ENCODE measurements at regions not wholly inside any gene's neighbourhood (a gene's known extent, or its start where the extent isn't known, plus 50 kb on each side); places are given as distances from the start of the nearest gene placed in this dataset.

- H3K27me3 ChIP-seq = no peaks in the 10 kb centered on the region
- intact Hi-C loops (cut with DNase I) = no loop called here
- no peaks in the 10 kb centered on the region for H3K36me3 ChIP-seq
- TF ChIP-seq POLR2AphosphoS5 (IDR thresholded peaks at IDR 0.05) = no peak
- TF ChIP-seq, protein P1, sequence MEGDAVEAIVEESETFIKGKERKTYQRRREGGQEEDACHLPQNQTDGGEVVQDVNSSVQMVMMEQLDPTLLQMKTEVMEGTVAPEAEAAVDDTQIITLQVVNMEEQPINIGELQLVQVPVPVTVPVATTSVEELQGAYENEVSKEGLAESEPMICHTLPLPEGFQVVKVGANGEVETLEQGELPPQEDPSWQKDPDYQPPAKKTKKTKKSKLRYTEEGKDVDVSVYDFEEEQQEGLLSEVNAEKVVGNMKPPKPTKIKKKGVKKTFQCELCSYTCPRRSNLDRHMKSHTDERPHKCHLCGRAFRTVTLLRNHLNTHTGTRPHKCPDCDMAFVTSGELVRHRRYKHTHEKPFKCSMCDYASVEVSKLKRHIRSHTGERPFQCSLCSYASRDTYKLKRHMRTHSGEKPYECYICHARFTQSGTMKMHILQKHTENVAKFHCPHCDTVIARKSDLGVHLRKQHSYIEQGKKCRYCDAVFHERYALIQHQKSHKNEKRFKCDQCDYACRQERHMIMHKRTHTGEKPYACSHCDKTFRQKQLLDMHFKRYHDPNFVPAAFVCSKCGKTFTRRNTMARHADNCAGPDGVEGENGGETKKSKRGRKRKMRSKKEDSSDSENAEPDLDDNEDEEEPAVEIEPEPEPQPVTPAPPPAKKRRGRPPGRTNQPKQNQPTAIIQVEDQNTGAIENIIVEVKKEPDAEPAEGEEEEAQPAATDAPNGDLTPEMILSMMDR (IDR thresholded peaks at IDR 0.05) = no peak
- no peak for TF ChIP-seq POLR2A (IDR thresholded peaks at IDR 0.05; ENCODE audit: low read depth)
- no peak for TF ChIP-seq EP300 (IDR thresholded peaks at IDR 0.05)
- H3K9me3 ChIP-seq = no peaks in the 10 kb centered on the region
- no peak overlapping the region for H3K4me3 ChIP-seq
- DNase-seq (ENCODE audit: extremely low spot score) = no peak
- 100% methylated on average over 1 of the region's 1 CpG for WGBS
- peaks cover 0 to 2% (median 0%) of the 10 kb centered on the region in 4 donors for H3K4me1 ChIP-seq
- no peak overlapping the region for H3K27ac ChIP-seq (replicated peaks in 1 of 4)
These were observed 127.0 kb downstream of the HSD17B3 start for GRCh38 chr9:96175001-96175400.

DNA sequence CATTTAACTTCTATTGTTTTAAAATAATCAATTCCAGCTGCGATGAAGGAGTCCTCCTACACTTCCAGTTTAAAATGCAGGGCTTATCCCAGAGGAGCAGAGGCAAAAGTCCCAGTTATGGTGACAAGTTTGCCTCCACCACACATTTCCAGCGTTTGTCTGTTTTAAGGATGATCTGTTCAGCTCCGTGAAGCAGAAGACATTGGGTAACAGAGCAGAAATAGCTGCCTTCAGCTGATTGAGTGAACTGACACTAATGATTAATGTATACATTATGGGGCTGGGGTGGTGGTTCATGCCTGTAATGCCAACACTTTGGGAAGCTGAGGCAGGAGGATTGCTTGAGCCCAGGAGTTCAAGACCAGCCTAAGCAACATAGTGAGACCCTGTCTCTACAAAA, 127.6 kb downstream of the HSD17B3 start:
- no peak overlapping the region for H3K27ac ChIP-seq (replicated peaks in 1 of 4)
- H3K4me1 ChIP-seq = peaks cover 0 to 2% (median 0%) of the 10 kb centered on the region in 4 donors
- no peak overlapping the region for H3K4me3 ChIP-seq
- H3K27me3 ChIP-seq = no peaks in the 10 kb centered on the region
- no peaks in the 10 kb centered on the region for H3K9me3 ChIP-seq
- intact Hi-C loops (cut with DNase I) = no loop called here
- no peak for TF ChIP-seq EP300 (IDR thresholded peaks at IDR 0.05)
- no peak for TF ChIP-seq POLR2AphosphoS5 (IDR thresholded peaks at IDR 0.05)
- TF ChIP-seq POLR2A (IDR thresholded peaks at IDR 0.05; ENCODE audit: low read depth) = no peak
- TF ChIP-seq, protein P1 (IDR thresholded peaks at IDR 0.05) = no peak
- no peaks in the 10 kb centered on the region for H3K36me3 ChIP-seq
- 90% methylated on average over 3 of the region's 3 CpGs for WGBS
- no peak for DNase-seq (ENCODE audit: extremely low spot score)

DNA sequence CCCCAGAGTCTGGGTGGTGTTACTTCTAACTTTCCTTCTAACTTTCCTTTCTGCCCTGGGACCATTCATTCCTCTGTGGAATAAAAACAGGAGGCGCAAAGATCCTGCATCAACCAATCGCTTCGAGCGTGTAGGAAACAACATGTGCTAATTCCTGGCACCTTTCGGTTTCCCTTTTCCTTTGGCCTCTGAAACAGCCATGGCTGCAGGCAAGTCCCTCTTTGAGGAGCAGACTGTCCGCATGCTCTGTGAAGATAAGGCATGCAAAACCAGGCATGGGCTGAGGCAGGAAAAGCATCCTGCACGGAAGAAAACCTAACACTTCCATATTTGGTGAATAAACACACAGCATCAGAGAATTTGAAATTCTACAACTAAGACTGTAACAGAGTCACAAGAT, 128.3 kb downstream of the HSD17B3 start:
- intact Hi-C loops (cut with DNase I) = no loop called here
- Histone ChIP-seq H3K4me1 (peaks cover 0 to 2% (median 0%) of the 10 kb centered on the region in 4 donors), H3K9me3 (no peaks in the 10 kb centered on the region), H3K27ac (replicated peaks in 1 of 4) (no peak overlapping the region), H3K27me3 (no peaks in the 10 kb centered on the region), H3K4me3 (no peak overlapping the region), H3K36me3 (no peaks in the 10 kb centered on the region)
- WGBS = 78% methylated on average over 7 of the region's 7 CpGs
- TF ChIP-seq POLR2AphosphoS5 (IDR thresholded peaks at IDR 0.05) (no peak), POLR2A (IDR thresholded peaks at IDR 0.05; ENCODE audit: low read depth) (no peak), EP300 (IDR thresholded peaks at IDR 0.05) (no peak)
- TF ChIP-seq, protein P1 (IDR thresholded peaks at IDR 0.05) = no peak
- no peak for DNase-seq (ENCODE audit: extremely low spot score)

DNA sequence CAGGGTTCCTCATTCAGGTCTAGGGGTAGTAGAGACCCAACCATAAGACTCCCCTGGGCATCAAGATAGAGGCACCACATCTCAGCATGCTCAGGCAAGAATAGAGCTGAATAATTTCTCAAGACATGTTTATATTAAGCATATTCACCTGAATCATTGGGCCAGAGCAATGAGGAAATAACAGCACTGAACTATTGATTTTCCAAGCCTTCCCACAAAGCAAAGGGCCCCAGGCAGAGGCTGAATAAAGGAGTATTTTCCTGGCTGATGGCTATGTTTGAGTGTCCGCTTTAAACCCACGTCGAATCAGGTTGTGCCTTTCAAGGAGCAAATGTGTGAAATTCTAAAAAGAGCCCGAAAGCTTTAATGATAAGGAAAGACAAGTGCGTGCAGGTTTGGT, 129.2 kb downstream of the HSD17B3 start:
- Histone ChIP-seq H3K9me3 (no peaks in the 10 kb centered on the region), H3K36me3 (no peaks in the 10 kb centered on the region), H3K27me3 (no peaks in the 10 kb centered on the region), H3K4me3 (no peak overlapping the region), H3K4me1 (peaks cover 0 to 2% (median 0%) of the 10 kb centered on the region in 4 donors), H3K27ac (replicated peaks in 1 of 4) (no peak overlapping the region)
- 92% methylated on average over 5 of the region's 5 CpGs for WGBS
- TF ChIP-seq, protein P1 (IDR thresholded peaks at IDR 0.05) = no peak
- TF ChIP-seq POLR2AphosphoS5 (IDR thresholded peaks at IDR 0.05) (no peak), POLR2A (IDR thresholded peaks at IDR 0.05; ENCODE audit: low read depth) (no peak), EP300 (IDR thresholded peaks at IDR 0.05) (no peak)
- no peak for DNase-seq (ENCODE audit: extremely low spot score)
- intact Hi-C loops (cut with DNase I) = no loop called here

DNA sequence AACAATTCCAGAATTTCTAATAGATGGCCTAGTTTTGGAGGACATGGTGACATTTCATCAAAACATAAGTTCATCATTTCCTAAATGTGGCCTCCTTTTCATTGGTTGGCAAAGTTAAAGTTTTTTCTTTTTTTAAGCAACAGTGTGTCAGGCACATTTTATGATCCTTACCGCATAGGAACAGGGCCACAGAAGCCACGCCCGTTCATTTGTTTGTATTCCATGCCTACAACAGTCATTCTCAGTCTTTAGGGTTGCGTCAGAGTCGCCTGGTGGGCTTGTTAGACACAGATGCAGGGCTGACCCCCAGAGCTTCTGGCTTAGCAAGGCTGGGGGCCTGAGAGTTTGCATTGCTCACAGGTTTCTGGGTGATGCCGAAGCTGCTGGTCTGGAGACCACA, 130.2 kb downstream of the HSD17B3 start:
- 82% methylated on average over 6 of the region's 6 CpGs for WGBS
- no peaks in the 10 kb centered on the region for H3K27me3 ChIP-seq
- no peak for DNase-seq (ENCODE audit: extremely low spot score)
- no peaks in the 10 kb centered on the region for H3K4me1 ChIP-seq
- no peaks in the 10 kb centered on the region for H3K36me3 ChIP-seq
- no peaks in the 10 kb centered on the region for H3K9me3 ChIP-seq
- intact Hi-C loops (cut with DNase I) = no loop called here
- H3K27ac ChIP-seq (replicated peaks in 1 of 4) = no peak overlapping the region
- no peak for TF ChIP-seq EP300 (IDR thresholded peaks at IDR 0.05)
- TF ChIP-seq POLR2A (IDR thresholded peaks at IDR 0.05; ENCODE audit: low read depth) = no peak
- TF ChIP-seq, protein P1 (IDR thresholded peaks at IDR 0.05) = no peak
- TF ChIP-seq POLR2AphosphoS5 (IDR thresholded peaks at IDR 0.05) = no peak
- no peak overlapping the region for H3K4me3 ChIP-seq

All from esophagus muscularis mucosa (tissue), 4 donors.